ENCODE measurements at regions not wholly inside any gene's neighbourhood (a gene's known extent, or its start where the extent isn't known, plus 50 kb on each side); places are given as distances from the start of the nearest gene placed in this dataset.

GRCh38 chr21:36571556-36571955 lies 91.6 kb upstream of the CLDN14 start:
- in situ Hi-C loops (cut with MboI; ENCODE audit: low sequenced_read_pairs, unreplicated experiment), result no loop called here
- no peak for TF ChIP-seq CTCF (IDR thresholded peaks at IDR 0.05; ENCODE audit: borderline replicate concordance, control extremely low read depth, extremely low read depth, insufficient read depth, missing control alignments)
- no peak for DNase-seq (ENCODE audit: low spot score)

- TF ChIP-seq CTCF (IDR thresholded peaks at IDR 0.05; ENCODE audit: borderline replicate concordance, control extremely low read depth, extremely low read depth, insufficient read depth, missing control alignments), result no peak
- no peak for DNase-seq (ENCODE audit: low spot score)
- in situ Hi-C loops (cut with MboI; ENCODE audit: low sequenced_read_pairs, unreplicated experiment), result no loop called here
Observed at GRCh38 chr21:36572039-36572438, 92.1 kb upstream of the CLDN14 start.

- TF ChIP-seq CTCF (IDR thresholded peaks at IDR 0.05; ENCODE audit: borderline replicate concordance, control extremely low read depth, extremely low read depth, insufficient read depth, missing control alignments), result no peak
- DNase-seq (ENCODE audit: low spot score), result no peak
- in situ Hi-C loops (cut with MboI; ENCODE audit: low sequenced_read_pairs, unreplicated experiment), result no loop called here
Observed at GRCh38 chr21:36575306-36575705, 95.4 kb upstream of the CLDN14 start.

- no peak for TF ChIP-seq CTCF (IDR thresholded peaks at IDR 0.05; ENCODE audit: borderline replicate concordance, control extremely low read depth, extremely low read depth, insufficient read depth, missing control alignments)
- DNase-seq (ENCODE audit: low spot score), result no peak
- in situ Hi-C loops (cut with MboI; ENCODE audit: low sequenced_read_pairs, unreplicated experiment), result no loop called here
Observed at GRCh38 chr21:36576441-36576840, 96.5 kb upstream of the CLDN14 start.

- in situ Hi-C loops (cut with MboI; ENCODE audit: low sequenced_read_pairs, unreplicated experiment), result no loop called here
- no peak for DNase-seq (ENCODE audit: low spot score)
- TF ChIP-seq CTCF (IDR thresholded peaks at IDR 0.05; ENCODE audit: borderline replicate concordance, control extremely low read depth, extremely low read depth, insufficient read depth, missing control alignments), result no peak
Observed at GRCh38 chr21:36579898-36580297, 100.0 kb upstream of the CLDN14 start.

- DNase-seq (ENCODE audit: low spot score), result no peak
- in situ Hi-C loops (cut with MboI; ENCODE audit: low sequenced_read_pairs, unreplicated experiment), result no loop called here
- no peak for TF ChIP-seq CTCF (IDR thresholded peaks at IDR 0.05; ENCODE audit: borderline replicate concordance, control extremely low read depth, extremely low read depth, insufficient read depth, missing control alignments)
Observed at GRCh38 chr21:36582271-36582670, 102.3 kb upstream of the CLDN14 start.

- in situ Hi-C loops (cut with MboI; ENCODE audit: low sequenced_read_pairs, unreplicated experiment), result no loop called here
- no peak for TF ChIP-seq CTCF (IDR thresholded peaks at IDR 0.05; ENCODE audit: borderline replicate concordance, control extremely low read depth, extremely low read depth, insufficient read depth, missing control alignments)
- no peak for DNase-seq (ENCODE audit: low spot score)
Observed at GRCh38 chr21:36583591-36583990, 103.7 kb upstream of the CLDN14 start.

Measured in GM13976 (cell line).